Common myeloid progenitor, CD34-positive (primary cell): ENCODE measurements at regions not wholly inside any gene's neighbourhood (a gene's known extent, or its start where the extent isn't known, plus 50 kb on each side); places are given as distances from the start of the nearest gene placed in this dataset.

Source experiments
- CTCF ChIA-PET: fragments of 350-600 bp; sonication (Branson Sonifier 250); formaldehyde crosslinking; loops from one replicate; lab custom pipeline; 2021; ENCODE audit warnings: antibody characterized with exemption; lab: Charles Lee
- POLR2A ChIA-PET: fragments of 350-600 bp; sonication (Branson Sonifier 250); formaldehyde crosslinking; loops from one replicate; lab custom pipeline; 2021; ENCODE audit warnings: antibody characterized with exemption; lab: Charles Lee
- DNase-seq, 3 donors: peaks; one replicate each; pipeline versions ENCODE4 v3.0.0 to v3.0.0-alpha.2; 2013
- H3K27ac ChIP-seq, 2 experiments: 1 replicate in 1 of 2; 2 replicates in 1 of 2; pipeline ENCODE4 v1.7.0; 2013; ENCODE audit warnings: inconsistent platforms in 2 of 2, low read length in 2 of 2, mild to moderate bottlenecking in 2 of 2, low read depth in 1 of 2, moderate library complexity in 1 of 2; ENCODE audit not compliant: severe bottlenecking in 2 of 2, insufficient read depth in 1 of 2, poor library complexity in 1 of 2
- H3K27me3 ChIP-seq, 5 experiments: replicated peaks in 2 of 5; 1 replicate in 3 of 5; 2 replicates in 2 of 5; pipeline versions ENCODE4 v1.6.1 to v1.7.0; 2013; ENCODE audit warnings: low read length in 4 of 5, mild to moderate bottlenecking in 2 of 5, moderate library complexity in 2 of 5, inconsistent platforms in 1 of 5; ENCODE audit not compliant: insufficient read depth in 5 of 5, control insufficient read depth in 4 of 5
- H3K36me3 ChIP-seq, 4 experiments: 1 replicate in 2 of 4; 2 replicates in 2 of 4; pipeline versions ENCODE4 v1.6.1 to v1.7.0; 2013; ENCODE audit warnings: low read length in 3 of 4, control low read depth in 1 of 4, mild to moderate bottlenecking in 1 of 4; ENCODE audit not compliant: control insufficient read depth in 4 of 4, insufficient read depth in 4 of 4
- H3K4me1 ChIP-seq, 4 experiments: 1 replicate in 3 of 4; 2 replicates in 1 of 4; pipeline versions ENCODE4 v1.6.1 to v1.7.1; 2013; ENCODE audit warnings: low read length in 3 of 4, mild to moderate bottlenecking in 3 of 4, control low read depth in 1 of 4, inconsistent platforms in 1 of 4, moderate library complexity in 1 of 4; ENCODE audit not compliant: control insufficient read depth in 4 of 4, insufficient read depth in 4 of 4; ENCODE audit errors: control extremely low read depth in 1 of 4
- H3K4me3 ChIP-seq, 7 experiments: 1 replicate in 4 of 7; 2 replicates in 3 of 7; pipeline versions ENCODE4 v1.5.1 to v1.7.0; 2013; ENCODE audit warnings: mild to moderate bottlenecking in 7 of 7, low read length in 6 of 7, moderate library complexity in 6 of 7, inconsistent platforms in 2 of 7, low read depth in 2 of 7, control low read depth in 1 of 7; ENCODE audit not compliant: insufficient read depth in 4 of 7, control insufficient read depth in 1 of 7; ENCODE audit errors: extremely low read depth in 1 of 7
- H3K9me3 ChIP-seq, 5 experiments: 1 replicate in 4 of 5; 2 replicates in 1 of 5; pipeline versions ENCODE4 v1.6.1 to v1.7.1; 2013; ENCODE audit warnings: low read length in 4 of 5, mild to moderate bottlenecking in 2 of 5, inconsistent platforms in 1 of 5, low read depth in 1 of 5, moderate library complexity in 1 of 5; ENCODE audit not compliant: control insufficient read depth in 4 of 5, insufficient read depth in 2 of 5; ENCODE audit errors: control extremely low read depth in 1 of 5
- WGBS: methylation state at CpG from one replicate; pipeline ENCODE4 v1.1.5; 2013; ENCODE audit not compliant: insufficient coverage; 5-methylcytosine and 5-hydroxymethylcytosine counted together

GRCh38 chrX:45795546-45795945 is 594.9 kb upstream of the DIPK2B start:
- Histone ChIP-seq H3K27ac (no peak overlapping the region), H3K4me3 (no peak overlapping the region), H3K36me3 (peaks cover 0 to 3% (median 0%) of the 10 kb centered on the region in 4 experiments), H3K27me3 (peaks cover 0 to 12% (median 0%) of the 10 kb centered on the region in 5 experiments), H3K9me3 (no peaks in the 10 kb centered on the region), H3K4me1 (peaks cover 0 to 12% (median 0%) of the 10 kb centered on the region in 4 experiments)
- ChIA-PET POLR2A (no interaction called here), CTCF (interaction anchor here (1.1 to 2.1 kb wide), 2 partner anchors 10 to 11 kb away, joined by 3 to 6 read pairs; no protein-coding TSS in a partner anchor)
- DNase-seq = no peak

- WGBS = 100% methylated on average over 1 of the region's 1 CpG
- peaks cover 0 to 3% (median 0%) of the 10 kb centered on the region in 4 experiments for H3K36me3 ChIP-seq
- peaks cover 0 to 18% (median 2%) of the 10 kb centered on the region in 4 experiments for H3K4me1 ChIP-seq
- H3K27ac ChIP-seq = no peak overlapping the region
- peaks cover 0 to 12% (median 0%) of the 10 kb centered on the region in 5 experiments for H3K27me3 ChIP-seq
- DNase-seq = no peak
- no peaks in the 10 kb centered on the region for H3K9me3 ChIP-seq
- no peak overlapping the region for H3K4me3 ChIP-seq
- ChIA-PET POLR2A (no interaction called here), CTCF (interaction anchor here (0.6 to 2.1 kb wide), 4 partner anchors 9 to 39 kb away, joined by 3 to 6 read pairs (median 4); no protein-coding TSS in a partner anchor)
These were observed 594.3 kb upstream of the DIPK2B start for GRCh38 chrX:45794995-45795337.

DNA sequence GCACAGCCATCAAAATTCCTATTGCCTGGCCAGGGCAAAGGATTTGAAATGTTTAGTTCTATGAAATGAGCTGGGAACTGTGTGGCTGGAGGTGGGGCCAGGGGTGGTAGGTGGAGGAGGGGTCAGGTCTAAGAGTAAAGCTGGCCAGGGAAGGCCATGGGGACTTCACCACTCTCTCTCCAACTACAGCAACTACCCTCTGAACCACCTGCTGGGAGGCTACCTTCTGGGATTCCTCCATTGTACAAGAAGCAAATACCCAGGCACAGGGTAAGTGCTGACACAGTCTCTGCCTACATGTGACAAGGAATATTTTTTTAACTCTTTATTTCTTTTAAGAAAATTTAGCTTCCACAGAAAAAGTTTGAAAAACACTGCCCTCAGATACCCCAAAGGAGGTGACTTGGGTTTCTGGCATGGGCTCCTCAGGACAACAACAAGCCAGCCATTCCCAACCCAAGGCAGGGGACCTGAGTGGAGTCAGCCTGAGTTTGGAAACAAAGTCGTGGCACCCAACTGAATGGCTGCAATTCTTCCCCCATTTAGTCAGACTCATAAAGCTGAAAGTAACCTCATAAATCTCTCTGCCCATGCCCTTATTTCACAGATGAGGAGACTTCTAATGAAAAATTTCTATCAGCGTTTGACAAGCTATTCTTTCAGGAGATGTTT is 593.8 kb upstream of the DIPK2B start:
- H3K36me3 ChIP-seq = peaks cover 0 to 3% (median 0%) of the 10 kb centered on the region in 4 experiments
- ChIA-PET POLR2A (no interaction called here), CTCF (interaction anchor here (0.6 to 2.1 kb wide), 3 partner anchors 11 to 40 kb away, joined by 4 to 6 read pairs (median 5); no protein-coding TSS in a partner anchor)
- H3K4me1 ChIP-seq = peaks cover 0 to 17% (median 2%) of the 10 kb centered on the region in 4 experiments
- H3K27me3 ChIP-seq = peaks cover 0 to 12% (median 0%) of the 10 kb centered on the region in 5 experiments
- 83% methylated on average over 1 of the region's 2 CpGs for WGBS
- no peak overlapping the region for H3K4me3 ChIP-seq
- no peaks in the 10 kb centered on the region for H3K9me3 ChIP-seq
- no peak for DNase-seq
- no peak overlapping the region for H3K27ac ChIP-seq

DNA sequence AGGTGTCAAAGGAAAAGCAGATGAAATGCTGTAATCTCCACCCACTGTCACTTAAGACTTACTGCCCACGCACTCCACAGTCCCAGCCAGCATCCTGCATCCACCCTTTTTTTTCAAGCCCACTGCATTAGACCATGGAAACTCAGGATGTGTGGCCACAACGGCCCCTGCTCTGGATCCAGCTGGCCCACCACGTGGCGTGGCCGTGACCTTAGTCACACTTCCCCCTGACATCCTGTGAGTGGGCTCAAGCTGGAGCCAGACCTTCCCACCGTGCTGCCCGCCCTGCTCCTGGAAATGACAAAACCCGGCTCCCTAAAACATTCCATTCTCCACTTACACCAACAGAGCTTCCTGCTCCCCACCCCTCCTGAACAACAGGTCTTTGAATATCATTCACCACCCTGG is 588.3 kb upstream of the DIPK2B start:
- H3K27ac ChIP-seq = no peak overlapping the region
- ChIA-PET POLR2A (no interaction called here), CTCF (interaction anchor here (1.0 to 1.5 kb wide), 4 partner anchors 12 to 274 kb away, joined by 3 to 4 read pairs (median 4); no protein-coding TSS in a partner anchor)
- H3K27me3 ChIP-seq = peaks cover 0 to 15% (median 0%) of the 10 kb centered on the region in 5 experiments
- peaks cover 0 to 30% (median 8%) of the 10 kb centered on the region in 4 experiments for H3K4me1 ChIP-seq
- H3K9me3 ChIP-seq = no peaks in the 10 kb centered on the region
- peak in 2 of 3 donors; percentile 36 to 62 for DNase-seq
- 38% methylated on average over 8 of the region's 8 CpGs for WGBS
- peak overlapping the region in 1 of 7 experiments; percentile 42 for H3K4me3 ChIP-seq
- no peaks in the 10 kb centered on the region for H3K36me3 ChIP-seq

DNA sequence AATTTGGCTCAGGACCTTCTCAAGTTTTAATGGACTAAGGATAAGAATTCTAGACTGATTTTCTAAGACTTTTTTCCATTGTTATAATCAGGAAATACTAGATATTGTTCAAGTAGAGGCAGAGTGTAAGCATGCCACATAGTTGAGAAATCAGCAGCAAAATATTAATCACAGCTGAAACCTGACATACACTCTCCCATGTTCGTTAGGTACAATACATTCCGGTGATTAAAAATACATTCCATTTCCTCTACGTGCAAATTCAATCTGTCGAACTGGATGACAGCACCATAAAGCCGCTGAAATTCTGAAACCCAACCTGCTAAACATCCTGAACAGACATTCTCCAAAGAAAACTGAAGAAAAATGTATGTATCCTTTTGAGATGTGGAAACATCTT is 587.6 kb upstream of the DIPK2B start:
- DNase-seq = no peak
- H3K27ac ChIP-seq = no peak overlapping the region
- POLR2A ChIA-PET = no interaction called here
- H3K27me3 ChIP-seq = peaks cover 0 to 15% (median 0%) of the 10 kb centered on the region in 5 experiments
- H3K4me3 ChIP-seq = no peak overlapping the region
- CTCF ChIA-PET = interaction anchor here (1.1 kb wide), 2 partner anchors 19 to 28 kb away, joined by 3 to 4 read pairs; no protein-coding TSS in a partner anchor
- H3K9me3 ChIP-seq = no peaks in the 10 kb centered on the region
- 100% methylated on average over 3 of the region's 5 CpGs for WGBS
- H3K4me1 ChIP-seq = peaks cover 0 to 33% (median 9%) of the 10 kb centered on the region in 4 experiments
- no peaks in the 10 kb centered on the region for H3K36me3 ChIP-seq

DNA sequence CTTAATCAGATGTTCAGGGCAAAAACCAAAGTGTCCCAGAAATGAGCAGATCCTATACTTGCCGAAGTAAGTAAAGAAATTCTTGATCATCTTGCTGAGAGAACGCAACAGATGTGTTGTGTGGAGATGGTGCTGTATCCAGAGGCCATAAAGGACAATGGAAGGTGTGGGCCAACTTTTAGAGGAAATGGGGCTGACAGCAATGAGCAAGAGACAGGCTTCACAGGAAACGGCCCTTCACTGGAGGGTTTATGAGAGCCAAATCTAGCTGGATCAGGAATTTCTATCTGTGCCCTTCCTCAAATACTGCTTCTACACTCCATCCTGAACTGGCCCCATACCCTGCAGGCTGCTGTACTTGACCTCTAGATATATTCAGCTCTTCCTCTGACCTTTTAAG is 583.9 kb upstream of the DIPK2B start:
- H3K27me3 ChIP-seq = peaks cover 0 to 15% (median 0%) of the 10 kb centered on the region in 5 experiments
- no peaks in the 10 kb centered on the region for H3K36me3 ChIP-seq
- no peak overlapping the region for H3K27ac ChIP-seq
- POLR2A ChIA-PET = no interaction called here
- DNase-seq = no peak
- CTCF ChIA-PET = no interaction called here
- H3K9me3 ChIP-seq = no peaks in the 10 kb centered on the region
- H3K4me3 ChIP-seq = no peak overlapping the region
- WGBS = 77% methylated on average over 3 of the region's 3 CpGs
- peaks cover 8 to 52% (median 15%) of the 10 kb centered on the region in 4 experiments for H3K4me1 ChIP-seq

- 42% methylated on average over 5 of the region's 6 CpGs for WGBS
- H3K4me1 ChIP-seq = peaks cover 8 to 46% (median 14%) of the 10 kb centered on the region in 4 experiments
- peaks cover 0 to 11% (median 0%) of the 10 kb centered on the region in 5 experiments for H3K27me3 ChIP-seq
- CTCF ChIA-PET = interaction anchor here (0.9 to 1.3 kb wide), 5 partner anchors 9 to 36 kb away, joined by 3 to 5 read pairs (median 3); no protein-coding TSS in a partner anchor
- no peaks in the 10 kb centered on the region for H3K9me3 ChIP-seq
- DNase-seq = peak in 2 of 3 donors; percentile 40 to 49
- POLR2A ChIA-PET = no interaction called here
- no peak overlapping the region for H3K27ac ChIP-seq
- no peaks in the 10 kb centered on the region for H3K36me3 ChIP-seq
- no peak overlapping the region for H3K4me3 ChIP-seq
These were observed 582.3 kb upstream of the DIPK2B start for GRCh38 chrX:45783002-45783401.
